Epithelial cell of prostate (primary cell): ENCODE measurements at regions not wholly inside any gene's neighbourhood (a gene's known extent, or its start where the extent isn't known, plus 50 kb on each side); places are given as distances from the start of the nearest gene placed in this dataset.
A peak's percentile ranks its signal among the peaks of the same experiment; 100 is the strongest.
"Not testable (repeated sequence)": the region's sequence is repeated elsewhere in the genome, so short reads cannot be mapped to it uniquely, and the experiment has no call there.

Experiments used
- DNase-seq: peaks from one replicate; pipeline ENCODE4 v3.0.0-alpha.2; 2011; ENCODE audit warnings: low read depth, low spot score
- H3K27ac ChIP-seq: fragments of 450-650 bp; 2 replicates; pipeline ENCODE4 v1.5.1; 2017; ENCODE audit warnings: mild to moderate bottlenecking

DNA sequence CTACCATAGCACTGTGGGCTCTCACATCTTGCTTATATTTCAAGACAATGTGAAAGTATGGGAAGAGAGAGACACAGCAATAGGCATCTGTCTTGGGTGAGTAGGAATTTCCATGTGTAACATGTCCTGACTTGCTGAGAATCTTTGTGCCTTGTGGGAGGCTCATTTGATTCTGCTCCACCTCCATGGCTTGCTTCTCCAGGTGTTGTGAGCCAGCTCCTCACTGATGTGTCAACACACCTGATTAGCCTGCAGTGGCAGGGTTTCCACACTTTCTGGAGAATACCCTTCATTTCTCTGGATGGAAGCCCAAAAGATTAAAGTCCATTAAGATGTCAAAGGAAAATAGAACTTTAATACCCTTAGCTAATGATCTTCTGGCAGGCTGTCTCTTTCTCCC lies 613.6 kb downstream of the ZNF608 start:
- peak; percentile 66 for DNase-seq
- no peak overlapping the region for H3K27ac ChIP-seq

DNA sequence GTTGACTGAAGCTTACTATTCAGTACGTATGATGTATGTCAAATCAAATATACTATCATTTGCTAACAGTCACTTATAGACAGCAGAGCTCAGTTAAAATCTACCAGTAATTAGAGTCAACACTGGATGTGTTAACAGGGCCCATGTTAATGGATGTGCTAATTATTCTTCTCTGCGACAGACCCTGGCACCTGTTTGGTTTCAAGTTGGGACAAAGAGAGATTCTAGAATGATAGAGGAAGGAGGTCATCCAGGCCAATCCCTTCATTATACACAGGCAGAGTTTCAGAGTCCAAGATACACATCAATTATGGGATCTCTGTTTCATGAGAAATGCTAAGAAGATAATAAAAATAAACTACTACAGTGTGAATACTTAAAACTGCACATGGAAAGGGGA lies 615.0 kb downstream of the ZNF608 start:
- DNase-seq, result no peak
- no peak overlapping the region for H3K27ac ChIP-seq

DNA sequence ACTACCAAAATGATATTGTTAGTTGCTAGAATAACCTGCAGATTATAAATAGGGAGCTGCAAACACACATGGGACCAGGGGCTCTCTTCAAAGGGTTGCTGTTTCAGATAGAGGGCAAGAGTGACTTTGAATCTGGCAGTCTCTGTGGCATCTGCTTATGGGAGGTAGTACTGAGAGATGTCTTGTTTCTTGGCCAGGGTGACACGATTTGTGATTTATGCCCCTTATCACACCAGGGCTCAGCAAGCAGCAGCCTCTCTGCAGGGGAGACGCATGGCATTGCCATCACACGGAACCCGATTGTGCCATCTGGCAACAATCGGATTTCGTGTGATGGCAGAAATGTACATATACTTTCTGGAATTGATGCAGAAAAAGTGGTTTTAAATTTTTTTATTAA lies 615.6 kb downstream of the ZNF608 start:
- no peak for DNase-seq
- H3K27ac ChIP-seq, result no peak overlapping the region

DNA sequence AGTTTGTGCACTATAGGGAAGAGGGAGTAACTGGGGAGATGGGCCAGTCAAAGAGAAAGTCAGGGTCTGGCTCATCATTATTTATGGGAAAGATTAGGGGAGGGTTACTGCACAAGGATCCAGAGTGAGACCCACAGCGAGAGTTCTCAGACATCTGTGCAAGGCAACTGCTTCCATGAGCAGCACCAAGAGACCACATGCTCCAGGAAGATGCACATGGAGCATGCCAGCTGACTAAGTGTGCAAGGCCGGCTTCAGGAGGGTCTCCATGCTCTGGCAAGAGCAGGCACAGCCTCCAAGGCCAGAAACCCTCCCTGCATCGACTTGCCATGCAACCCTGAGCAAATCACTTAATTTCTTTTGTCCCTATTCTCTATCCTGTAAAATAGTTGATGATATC lies 616.9 kb downstream of the CSNK1G3 start:
- H3K27ac ChIP-seq, result no peak overlapping the region
- no peak for DNase-seq

DNA sequence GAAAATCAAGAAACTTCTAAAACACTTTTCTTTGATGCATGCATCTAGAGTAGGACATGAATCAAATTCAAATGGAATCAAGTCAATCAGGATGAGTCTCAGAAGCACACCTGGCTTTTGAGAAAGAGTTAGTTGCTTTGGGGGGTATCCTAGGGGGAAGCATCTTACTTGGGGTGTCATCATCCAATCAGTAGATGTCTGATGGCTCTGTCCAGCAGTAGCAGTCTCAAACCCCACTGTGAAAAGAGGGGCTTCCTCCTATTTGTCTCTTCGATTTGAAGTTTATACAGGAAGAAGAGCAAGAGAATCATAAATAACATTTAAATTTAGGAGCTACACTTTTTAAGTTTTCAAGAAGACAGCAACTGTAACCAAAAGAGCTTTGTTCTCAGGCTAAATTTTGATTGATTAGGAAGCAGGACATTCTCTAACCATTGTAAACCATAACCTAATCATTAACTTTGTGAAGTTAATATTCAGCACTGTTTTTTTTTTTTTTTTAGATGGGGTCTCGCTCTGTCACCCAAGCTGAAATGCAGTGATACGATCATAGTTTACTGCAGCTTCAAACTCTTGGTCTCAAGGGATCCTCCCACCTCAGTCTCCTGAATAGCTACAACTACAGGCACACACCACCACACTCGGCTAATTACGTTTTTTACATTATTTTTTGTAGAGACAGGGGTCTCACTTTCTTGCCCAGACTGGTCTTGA lies 614.7 kb downstream of the CSNK1G3 start:
- H3K27ac ChIP-seq, result no peak overlapping the region

DNA sequence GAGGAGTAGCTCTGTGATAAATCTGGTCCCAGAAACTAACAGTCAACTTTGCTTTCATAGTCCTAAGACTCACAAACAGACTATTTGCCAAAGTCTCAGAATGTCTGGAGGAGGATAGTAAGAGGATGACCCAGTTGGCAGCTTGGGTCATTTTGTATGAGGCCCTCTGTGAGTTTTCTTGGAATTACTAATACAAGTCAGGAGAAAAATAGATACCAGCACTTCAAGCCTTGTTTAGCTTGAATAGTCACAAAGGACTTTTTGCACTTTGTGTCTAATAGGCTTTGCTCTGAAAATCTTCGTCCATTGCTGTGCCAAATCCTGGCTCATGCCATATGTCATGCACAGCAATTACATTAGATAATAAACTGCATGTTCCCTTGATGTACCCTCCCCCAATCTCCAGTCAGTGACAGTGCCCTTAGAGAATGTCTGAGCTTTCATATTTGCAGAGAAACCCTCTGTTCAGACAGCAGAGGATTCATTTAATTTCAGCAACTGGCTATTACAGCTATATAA lies 612.8 kb downstream of the CSNK1G3 start:
- H3K27ac ChIP-seq, result no peak overlapping the region
- no peak for DNase-seq

More for the DNA sequence above, 614.7 kb downstream of the CSNK1G3 start:
- no peak for DNase-seq

DNA sequence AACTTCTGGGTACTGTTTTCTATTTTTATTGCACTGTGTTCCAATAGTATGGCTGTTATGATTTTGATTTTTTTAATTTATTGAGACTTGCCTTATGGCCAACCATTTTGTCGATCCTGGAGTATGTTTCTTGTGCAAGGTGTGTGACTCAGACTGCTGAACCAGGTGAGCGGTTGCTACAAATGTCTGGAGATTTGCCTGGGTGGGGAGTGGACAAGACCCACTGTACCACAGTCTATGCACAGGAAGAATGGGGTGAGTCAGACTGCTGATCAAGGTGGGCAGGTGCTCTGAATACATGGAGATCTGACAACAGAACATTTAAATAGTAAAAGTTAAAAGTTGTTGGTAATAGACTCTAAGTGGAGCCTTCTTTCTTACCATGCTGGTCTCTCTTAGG lies 609.2 kb downstream of the CSNK1G3 start:
- DNase-seq, result no peak
- no peak overlapping the region for H3K27ac ChIP-seq

DNA sequence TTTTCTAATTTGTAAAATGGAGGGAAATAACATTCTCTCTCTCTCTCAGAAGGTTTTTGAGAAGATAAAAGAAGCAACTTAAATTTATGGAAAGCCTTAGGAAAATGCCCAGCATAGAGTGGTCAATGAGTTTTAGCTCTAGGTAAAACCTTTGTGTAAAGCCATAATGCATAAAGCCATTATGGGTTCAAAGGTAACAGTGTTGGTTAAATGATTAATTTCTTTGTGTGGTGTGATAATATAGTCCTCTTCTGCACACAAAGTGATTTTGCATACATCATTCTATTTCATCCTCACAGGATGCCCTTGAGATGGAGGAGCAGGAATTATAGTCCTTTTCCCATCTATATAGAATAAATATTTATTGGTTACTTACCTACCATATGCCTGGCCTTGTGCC lies 602.9 kb downstream of the CSNK1G3 start:
- H3K27ac ChIP-seq, result no peak overlapping the region
- no peak for DNase-seq

DNA sequence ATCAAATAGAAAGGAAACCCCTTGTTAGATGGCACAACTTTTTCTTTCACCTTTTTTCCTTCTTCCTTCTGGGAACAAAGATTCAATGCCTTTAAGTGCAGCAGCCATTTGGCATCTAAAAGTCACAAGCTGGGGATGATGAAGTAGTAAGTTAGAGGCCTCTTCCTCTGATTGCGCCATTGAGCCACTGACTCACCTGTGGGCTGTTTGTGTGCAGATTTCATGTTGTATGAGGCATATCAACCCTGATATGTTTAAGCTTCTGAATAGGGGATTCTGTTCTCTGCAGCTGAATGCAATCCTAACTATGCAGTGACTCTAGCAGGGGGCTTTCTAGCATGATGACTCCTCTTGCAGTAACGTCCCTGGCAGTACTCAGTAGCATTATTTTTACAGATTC lies 599.9 kb downstream of the CSNK1G3 start:
- DNase-seq, result peak; percentile 24
- no peak overlapping the region for H3K27ac ChIP-seq

DNA sequence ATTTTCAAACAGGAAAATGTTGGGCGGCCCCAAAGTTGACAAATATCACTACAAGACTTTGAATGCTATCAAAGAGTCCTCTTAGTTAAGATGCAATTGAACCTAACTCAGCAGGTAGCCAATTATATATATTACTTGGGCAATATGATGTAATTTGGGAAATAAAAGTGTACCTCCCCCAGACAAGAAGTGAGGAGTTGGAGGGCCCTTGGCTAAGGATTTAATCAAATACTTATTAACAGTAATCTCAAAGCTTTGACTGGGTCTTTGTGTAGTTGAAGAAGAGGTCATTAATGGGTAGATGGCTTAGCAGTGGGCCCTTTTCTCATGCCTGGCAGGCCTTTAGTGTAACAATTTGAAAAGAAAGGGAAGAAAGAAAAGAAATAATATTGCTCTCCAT lies 599.0 kb downstream of the CSNK1G3 start:
- H3K27ac ChIP-seq, result no peak overlapping the region
- DNase-seq, result no peak

DNA sequence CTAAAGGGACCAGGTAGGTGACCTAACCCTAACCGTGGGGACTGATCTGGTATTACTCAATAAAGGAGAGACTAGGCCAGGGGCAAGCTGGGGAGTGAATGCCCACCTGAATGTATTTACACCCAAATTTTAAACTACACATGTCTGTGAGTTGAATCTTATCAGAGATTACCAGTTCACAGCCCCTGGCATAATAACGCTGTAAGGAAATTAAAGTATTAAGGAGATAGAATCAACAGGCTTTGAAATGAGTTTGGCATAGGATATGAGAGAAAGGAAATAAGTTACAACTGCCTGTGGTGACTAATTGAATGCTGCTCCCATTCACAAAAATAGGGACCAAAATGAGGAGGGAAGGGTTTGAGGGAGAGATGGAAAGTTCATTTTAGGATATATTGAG lies 593.3 kb downstream of the CSNK1G3 start:
- H3K27ac ChIP-seq, result no peak overlapping the region
- DNase-seq, result no peak

DNA sequence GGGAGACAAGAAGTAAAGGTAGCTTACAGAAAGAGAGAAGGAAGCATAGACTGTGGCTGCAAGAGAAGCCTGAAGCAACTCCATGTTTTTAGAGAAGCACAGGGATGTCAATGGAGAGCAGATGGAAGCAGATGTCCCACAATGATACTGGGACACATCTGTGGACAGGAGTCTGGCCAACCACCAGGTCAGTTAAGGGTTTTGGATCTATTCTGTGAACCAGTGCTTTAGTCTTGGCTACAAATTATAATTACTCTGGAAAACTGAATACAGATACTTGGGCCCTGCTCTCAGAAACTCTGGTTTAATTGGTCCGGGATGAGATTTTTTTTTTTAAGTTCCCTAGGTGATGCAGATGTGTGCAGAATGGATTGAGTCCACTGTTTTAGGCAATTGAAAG lies 592.8 kb downstream of the CSNK1G3 start:
- peak overlapping the region; percentile 71 for H3K27ac ChIP-seq
- DNase-seq, result no peak

DNA sequence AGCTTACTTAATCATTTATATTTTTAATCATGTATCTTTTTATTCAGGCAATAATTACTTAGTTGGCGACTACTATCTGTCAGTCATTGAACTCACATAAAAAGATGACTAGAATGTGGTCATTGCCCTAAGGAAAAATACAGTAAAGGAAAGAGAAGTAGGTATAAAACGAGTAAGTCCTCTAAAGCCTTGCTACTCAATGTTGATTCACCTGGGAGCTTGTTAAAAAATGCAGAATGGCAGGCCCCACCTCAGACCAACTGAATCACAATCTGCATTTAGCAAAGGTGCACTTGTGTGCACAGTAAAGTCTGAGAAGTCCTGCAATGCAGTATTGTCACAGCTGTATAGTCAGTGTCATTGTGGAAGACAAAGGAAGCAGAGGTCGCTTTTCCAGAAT lies 592.4 kb downstream of the CSNK1G3 start:
- H3K27ac ChIP-seq, result peak overlapping the region; percentile 71
- DNase-seq, result peak; percentile 51

DNA sequence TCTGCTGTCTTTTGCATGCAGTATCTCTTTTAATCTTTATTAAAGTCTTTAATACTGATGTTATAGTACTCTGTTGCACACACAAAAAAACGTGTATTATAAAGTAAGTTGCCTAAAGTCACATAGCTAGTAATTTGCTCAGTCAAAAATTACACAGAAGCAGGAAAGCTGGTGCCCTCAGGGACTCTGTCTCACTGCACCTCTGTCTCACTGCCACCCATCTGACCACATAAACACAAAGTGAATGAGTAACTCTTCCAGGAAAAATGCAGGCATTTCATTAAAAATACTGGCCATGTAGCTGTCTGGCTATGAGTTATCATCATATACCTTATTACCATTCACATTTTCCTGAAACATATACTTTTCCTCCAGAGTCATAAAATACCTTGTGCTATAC lies 591.7 kb downstream of the CSNK1G3 start:
- peak overlapping the region; percentile 71 for H3K27ac ChIP-seq
- DNase-seq, result peak; percentile 34

DNA sequence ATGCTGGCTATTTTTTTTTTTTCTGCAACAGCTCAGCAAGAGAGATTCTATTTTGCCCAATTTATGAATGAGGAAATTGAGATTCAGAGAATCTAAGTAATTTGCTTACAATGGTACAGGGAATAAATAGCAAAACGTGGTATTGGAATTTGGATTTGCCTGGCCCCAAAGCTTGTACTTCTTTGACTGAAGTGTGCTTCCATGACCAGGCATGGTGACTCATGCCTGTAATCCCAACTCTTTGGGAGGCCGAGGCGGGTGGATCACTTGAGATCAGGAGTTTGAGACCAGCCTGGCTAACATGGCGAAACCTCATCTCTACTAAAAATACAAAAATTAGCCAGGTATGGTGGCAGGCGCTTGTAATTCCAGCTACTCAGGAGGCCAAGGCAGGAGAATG lies 591.1 kb downstream of the CSNK1G3 start:
- H3K27ac ChIP-seq, result peak overlapping the region; percentile 71
- not testable (repeated sequence) for DNase-seq

DNA sequence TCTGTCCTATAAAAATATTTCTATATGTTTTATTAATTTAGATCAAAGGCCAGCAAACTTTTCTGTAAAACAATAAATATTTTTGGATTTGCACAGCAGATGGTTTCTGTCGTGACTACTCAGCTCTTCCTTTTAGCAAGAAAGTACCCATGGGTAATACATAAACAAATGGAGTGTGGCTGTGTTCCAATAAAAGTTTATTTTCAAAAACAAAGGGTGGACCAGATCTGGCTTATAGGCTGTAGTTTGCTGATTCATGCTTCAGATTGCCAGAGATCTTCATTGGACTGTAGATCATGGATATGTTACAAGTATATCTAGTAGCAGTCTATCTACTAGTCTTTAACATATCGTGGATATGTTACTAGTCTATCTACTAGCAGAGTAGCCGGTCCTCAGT lies 590.5 kb downstream of the CSNK1G3 start:
- DNase-seq, result no peak
- no peak overlapping the region for H3K27ac ChIP-seq

DNA sequence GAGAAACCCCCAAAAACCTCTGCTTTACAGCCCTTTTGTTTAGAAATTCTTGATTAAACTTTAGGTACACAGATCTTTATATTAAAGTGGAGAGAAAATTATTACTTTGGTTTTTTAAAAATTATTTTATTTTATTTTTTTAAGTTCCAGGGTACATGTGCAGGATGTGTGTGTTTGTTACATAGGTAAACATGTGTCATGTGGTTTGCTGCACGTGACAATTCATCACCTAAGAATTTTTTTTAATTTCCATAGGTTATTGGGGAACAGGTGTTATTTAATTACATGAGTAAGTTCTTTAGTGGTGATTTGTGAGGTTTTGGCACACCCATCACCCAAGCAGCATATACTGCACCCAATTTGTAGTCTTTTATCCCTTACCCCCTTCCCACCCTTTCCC lies 581.7 kb downstream of the CSNK1G3 start:
- no peak overlapping the region for H3K27ac ChIP-seq
- no peak for DNase-seq

DNA sequence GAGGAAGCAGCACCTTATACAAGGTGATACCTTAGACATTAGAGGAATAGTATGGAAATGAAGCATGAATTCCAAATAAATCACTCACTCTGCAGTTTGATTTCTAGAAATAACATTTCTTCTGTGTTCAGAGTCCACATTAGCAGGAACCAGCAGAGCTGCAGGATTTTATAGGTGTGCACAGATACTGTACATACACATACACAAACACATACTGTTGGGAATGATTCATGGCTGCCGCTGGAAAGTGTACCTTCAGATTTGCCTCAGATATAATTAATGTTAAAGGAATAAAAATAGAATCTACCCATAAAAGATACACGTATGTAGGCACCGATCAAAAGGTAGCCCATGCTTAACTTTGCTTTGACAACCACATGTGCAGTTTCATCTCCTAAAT lies 578.1 kb downstream of the CSNK1G3 start:
- no peak for DNase-seq
- H3K27ac ChIP-seq, result no peak overlapping the region

DNA sequence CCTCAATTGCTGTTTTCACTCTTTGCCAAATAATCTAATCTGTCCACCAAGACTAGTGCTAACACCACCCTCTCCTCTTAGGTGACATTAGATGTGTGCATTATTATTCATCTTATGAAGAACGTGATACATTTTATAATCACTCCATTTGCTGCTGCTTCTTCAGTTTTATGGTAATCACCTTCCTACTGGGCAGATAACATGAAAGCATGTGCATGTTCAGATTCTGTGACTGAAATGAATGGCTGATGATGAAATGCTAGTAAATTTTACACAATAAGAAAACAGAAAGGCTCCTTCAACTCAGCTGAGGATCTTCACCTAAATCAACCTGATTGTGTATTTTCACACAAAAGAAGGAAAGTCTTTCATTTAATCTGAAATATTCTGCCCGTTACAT lies 577.6 kb downstream of the CSNK1G3 start:
- no peak for DNase-seq
- no peak overlapping the region for H3K27ac ChIP-seq

DNA sequence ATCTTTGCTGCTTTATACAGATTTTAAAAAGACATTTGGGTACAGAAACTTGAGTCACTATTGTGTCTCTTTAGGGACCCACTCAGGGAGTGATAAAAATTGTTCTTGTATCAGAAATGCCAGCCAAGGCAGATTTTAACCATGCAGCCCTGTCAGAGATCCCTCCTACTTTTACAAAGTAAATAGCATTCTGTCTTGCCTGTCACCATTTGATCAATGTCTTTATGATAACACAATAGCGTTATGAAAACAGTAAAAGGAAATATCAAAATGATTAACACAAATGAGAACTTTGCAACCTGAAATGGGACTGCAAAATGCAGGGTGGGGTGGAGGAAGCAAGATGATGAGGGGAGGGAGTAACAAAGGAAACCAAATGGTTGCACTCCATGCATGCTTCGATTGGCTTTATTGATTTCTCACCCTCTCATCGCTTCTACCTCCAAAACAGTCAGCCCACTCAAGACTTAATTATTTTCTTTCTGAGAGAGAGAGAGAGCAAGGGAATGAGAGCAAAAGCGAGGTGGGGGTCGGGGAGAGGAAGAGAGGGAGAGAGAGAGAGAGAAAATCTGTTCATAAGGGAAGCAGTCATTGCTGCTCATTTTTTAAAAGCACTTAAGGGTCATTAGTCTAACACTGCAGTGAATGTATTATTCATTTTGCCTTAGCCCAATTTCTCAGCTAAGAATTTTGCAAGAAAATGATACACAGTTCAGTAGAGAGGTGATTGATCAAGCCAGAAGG lies 576.5 kb downstream of the CSNK1G3 start:
- DNase-seq, result no peak
- no peak overlapping the region for H3K27ac ChIP-seq

DNA sequence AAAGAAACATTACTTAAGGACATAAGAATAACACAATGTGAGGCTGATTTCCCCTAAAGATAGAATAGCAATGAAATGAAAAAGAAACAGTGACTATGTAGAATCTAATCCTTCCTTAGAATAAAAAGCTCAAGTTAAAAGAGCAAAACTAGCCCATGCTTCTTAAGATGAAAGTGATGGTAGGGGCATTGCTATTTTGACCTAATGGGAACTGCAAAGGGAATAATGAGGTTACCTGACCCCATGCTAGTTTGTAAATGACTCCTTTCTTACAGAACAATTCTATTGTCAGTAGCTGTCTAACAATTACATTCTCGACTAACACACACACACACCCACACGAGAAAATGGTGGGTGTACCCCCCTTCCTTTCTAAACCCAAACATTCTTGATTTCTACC lies 575.8 kb downstream of the CSNK1G3 start:
- H3K27ac ChIP-seq, result no peak overlapping the region
- no peak for DNase-seq

DNA sequence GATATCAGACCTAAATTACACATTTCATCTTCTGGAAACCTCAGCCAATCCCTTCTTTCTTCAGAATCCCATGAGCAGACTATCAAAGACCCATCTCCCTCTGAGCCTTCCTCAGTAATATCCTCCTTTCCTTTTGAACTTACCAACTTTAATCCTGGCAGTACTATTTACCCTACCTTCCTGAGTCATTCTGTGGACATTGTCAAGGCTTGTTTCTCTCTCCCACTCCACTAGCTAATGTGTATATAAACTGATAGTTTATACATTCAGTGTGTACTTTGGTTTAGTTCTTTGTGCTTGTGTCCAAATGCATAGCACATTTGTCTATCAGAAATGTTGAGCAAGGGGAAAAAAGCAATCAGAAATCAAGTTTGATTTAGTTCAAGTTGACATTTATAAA lies 568.3 kb downstream of the CSNK1G3 start:
- peak overlapping the region; percentile 26 for H3K27ac ChIP-seq
- peak; percentile 51 for DNase-seq
